Bronchial epithelial cell (primary cell): ENCODE measurements at regions not wholly inside any gene's neighbourhood (a gene's known extent, or its start where the extent isn't known, plus 50 kb on each side); places are given as distances from the start of the nearest gene placed in this dataset.

Source experiments
- DNase-seq: peaks from one replicate; pipeline ENCODE4 v3.0.0-alpha.2; 2010; ENCODE audit warnings: low read depth
- FAIRE-seq: peaks from 2 replicates; lab custom pipeline; 2011; peaks lifted over from hg19 to GRCh38; lab: Jason Lieb, UNC
- H3K27me3 ChIP-seq: 2 replicates; pipeline ENCODE4 v1.5.1; 2011; ENCODE audit warnings: low read length; ENCODE audit not compliant: control insufficient read depth, insufficient read depth
- H3K36me3 ChIP-seq: 2 replicates; pipeline ENCODE4 v1.5.1; 2011; ENCODE audit warnings: low read length; ENCODE audit not compliant: control insufficient read depth, insufficient read depth
- H3K4me3 ChIP-seq: 2 replicates; pipeline ENCODE4 v1.5.1; 2011; ENCODE audit warnings: mild to moderate bottlenecking, low read depth, low read length, control low read depth
- CTCF ChIP-seq: IDR thresholded peaks from 2 replicates; pipeline ENCODE4 v1.5.1; 2011; ENCODE audit warnings: mild to moderate bottlenecking, moderate library complexity, low read length, control low read depth, inconsistent platforms; ENCODE audit not compliant: insufficient read depth, severe bottlenecking

DNA sequence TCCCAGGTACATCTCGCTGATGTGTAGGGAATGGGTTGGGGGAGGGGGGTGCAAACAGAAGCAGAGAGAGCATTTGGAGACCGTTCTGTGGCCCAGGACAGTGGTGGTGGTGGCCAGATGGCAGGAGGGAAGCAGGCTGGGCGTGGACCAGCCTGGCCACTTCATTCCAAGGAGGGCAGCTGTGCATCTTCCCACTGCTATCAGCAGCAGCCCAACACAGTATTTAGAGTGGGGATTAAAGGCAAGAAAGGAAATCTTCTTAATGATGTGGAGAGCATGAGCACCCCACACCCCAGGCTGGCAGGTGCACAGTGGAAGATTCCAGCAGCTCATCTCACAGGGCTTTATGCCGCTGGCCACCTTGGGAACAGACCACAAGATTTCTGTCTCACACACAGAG, 198.7 kb downstream of the NPHP4 start:
- FAIRE-seq = no peak
- no peak for TF ChIP-seq CTCF
- H3K36me3 ChIP-seq = no peaks in the 10 kb centered on the region
- H3K4me3 ChIP-seq = no peak overlapping the region
- H3K27me3 ChIP-seq = no peaks in the 10 kb centered on the region
- no peak for DNase-seq

DNA sequence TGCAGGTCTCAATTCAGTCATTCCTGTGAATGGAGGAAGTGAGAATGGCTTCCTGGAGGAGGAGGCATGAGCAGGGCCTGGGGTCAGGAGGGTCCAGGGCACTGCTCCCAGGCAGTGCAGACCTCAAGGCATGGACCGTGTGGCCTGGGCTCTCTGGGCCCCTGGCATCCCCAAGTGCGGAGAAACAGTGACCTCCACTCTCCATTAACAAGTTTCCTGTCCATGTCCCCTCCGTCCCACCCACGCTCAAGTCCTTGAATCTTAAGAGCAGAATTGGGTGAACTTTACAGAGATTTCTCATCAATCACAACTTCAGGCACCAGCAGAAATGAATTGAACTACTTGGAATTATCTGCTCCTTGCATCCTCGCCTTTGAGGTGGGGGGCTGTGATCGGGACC, 211.1 kb downstream of the NPHP4 start:
- FAIRE-seq (no peak), DNase-seq (no peak)
- H3K36me3 ChIP-seq = no peaks in the 10 kb centered on the region
- H3K27me3 ChIP-seq = no peaks in the 10 kb centered on the region
- H3K4me3 ChIP-seq = no peak overlapping the region
- TF ChIP-seq CTCF = no peak

- TF ChIP-seq CTCF = no peak
Observed at GRCh38 chr1:5780324-5780716, 211.9 kb downstream of the NPHP4 start.

GRCh38 chr1:5779608-5780323, 212.5 kb downstream of the NPHP4 start:
- Histone ChIP-seq H3K4me3 (no peak overlapping the region), H3K36me3 (no peaks in the 10 kb centered on the region), H3K27me3 (no peaks in the 10 kb centered on the region)
- DNase-seq (peak; percentile 3), FAIRE-seq (no peak)
- no peak for TF ChIP-seq CTCF

More at GRCh38 chr1:5780324-5780716, 211.9 kb downstream of the NPHP4 start:
- H3K36me3 ChIP-seq = no peaks in the 10 kb centered on the region
- DNase-seq = no peak
- no peak for FAIRE-seq
- H3K27me3 ChIP-seq = no peaks in the 10 kb centered on the region
- no peak overlapping the region for H3K4me3 ChIP-seq

DNA sequence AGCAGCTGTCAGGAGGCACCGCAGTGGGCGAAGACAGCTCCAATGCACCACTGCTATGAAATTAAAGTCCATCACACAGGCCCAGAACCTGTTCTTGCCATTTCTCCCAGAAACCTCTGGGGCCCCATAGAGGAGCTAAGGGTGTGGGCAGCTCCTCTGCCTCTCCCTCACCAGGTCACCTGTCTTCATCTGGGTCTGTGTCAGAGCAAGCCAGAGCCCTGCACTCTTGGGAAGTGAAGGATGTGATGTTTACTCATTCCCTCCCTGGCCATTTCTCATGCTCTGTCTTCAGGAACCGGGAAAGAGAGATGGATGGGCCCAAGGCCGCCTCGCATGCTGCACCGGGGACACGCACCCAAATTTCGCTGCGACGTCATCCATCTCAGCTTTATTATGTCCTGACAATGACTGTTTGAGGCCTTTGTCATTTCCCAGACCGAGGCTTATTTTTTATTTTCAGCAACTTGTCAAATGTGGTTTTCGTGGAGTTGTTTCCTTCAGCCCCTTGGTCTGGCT, 216.1 kb downstream of the NPHP4 start:
- no peak for TF ChIP-seq CTCF
- Histone ChIP-seq H3K36me3 (no peaks in the 10 kb centered on the region), H3K27me3 (no peaks in the 10 kb centered on the region), H3K4me3 (no peak overlapping the region)
- FAIRE-seq (no peak), DNase-seq (no peak)
